ENCODE measurements at regions not wholly inside any gene's neighbourhood (a gene's known extent, or its start where the extent isn't known, plus 50 kb on each side); places are given as distances from the start of the nearest gene placed in this dataset.

DNA sequence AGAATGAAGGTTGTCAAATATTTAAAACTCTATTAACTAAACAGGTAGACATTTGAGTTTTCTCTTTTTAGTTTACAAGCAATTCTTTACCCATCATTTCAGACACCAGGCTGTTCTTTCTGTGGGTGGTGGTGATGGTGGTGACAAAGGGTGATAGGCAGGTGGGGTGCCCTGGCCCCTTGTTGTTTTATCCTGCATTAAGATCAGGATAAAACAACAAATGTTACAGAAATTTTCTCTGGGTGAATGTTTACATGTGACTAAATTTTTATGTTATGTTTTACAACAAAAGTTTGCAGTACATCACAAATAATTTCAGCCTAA lies 85.9 kb upstream of the MDM1 start:
- DNase-seq (ENCODE audit: low spot score), result no peak
- H3K27ac ChIP-seq, result no peak overlapping the region
- CTCF ChIA-PET, result no interaction called here
- POLR2A ChIA-PET (ENCODE audit: low non-redundant PET), result no interaction called here
- TF ChIP-seq, protein P1, sequence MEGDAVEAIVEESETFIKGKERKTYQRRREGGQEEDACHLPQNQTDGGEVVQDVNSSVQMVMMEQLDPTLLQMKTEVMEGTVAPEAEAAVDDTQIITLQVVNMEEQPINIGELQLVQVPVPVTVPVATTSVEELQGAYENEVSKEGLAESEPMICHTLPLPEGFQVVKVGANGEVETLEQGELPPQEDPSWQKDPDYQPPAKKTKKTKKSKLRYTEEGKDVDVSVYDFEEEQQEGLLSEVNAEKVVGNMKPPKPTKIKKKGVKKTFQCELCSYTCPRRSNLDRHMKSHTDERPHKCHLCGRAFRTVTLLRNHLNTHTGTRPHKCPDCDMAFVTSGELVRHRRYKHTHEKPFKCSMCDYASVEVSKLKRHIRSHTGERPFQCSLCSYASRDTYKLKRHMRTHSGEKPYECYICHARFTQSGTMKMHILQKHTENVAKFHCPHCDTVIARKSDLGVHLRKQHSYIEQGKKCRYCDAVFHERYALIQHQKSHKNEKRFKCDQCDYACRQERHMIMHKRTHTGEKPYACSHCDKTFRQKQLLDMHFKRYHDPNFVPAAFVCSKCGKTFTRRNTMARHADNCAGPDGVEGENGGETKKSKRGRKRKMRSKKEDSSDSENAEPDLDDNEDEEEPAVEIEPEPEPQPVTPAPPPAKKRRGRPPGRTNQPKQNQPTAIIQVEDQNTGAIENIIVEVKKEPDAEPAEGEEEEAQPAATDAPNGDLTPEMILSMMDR (conservative IDR thresholded peaks at IDR 0.05; ENCODE audit: low read depth), result no peak

DNA sequence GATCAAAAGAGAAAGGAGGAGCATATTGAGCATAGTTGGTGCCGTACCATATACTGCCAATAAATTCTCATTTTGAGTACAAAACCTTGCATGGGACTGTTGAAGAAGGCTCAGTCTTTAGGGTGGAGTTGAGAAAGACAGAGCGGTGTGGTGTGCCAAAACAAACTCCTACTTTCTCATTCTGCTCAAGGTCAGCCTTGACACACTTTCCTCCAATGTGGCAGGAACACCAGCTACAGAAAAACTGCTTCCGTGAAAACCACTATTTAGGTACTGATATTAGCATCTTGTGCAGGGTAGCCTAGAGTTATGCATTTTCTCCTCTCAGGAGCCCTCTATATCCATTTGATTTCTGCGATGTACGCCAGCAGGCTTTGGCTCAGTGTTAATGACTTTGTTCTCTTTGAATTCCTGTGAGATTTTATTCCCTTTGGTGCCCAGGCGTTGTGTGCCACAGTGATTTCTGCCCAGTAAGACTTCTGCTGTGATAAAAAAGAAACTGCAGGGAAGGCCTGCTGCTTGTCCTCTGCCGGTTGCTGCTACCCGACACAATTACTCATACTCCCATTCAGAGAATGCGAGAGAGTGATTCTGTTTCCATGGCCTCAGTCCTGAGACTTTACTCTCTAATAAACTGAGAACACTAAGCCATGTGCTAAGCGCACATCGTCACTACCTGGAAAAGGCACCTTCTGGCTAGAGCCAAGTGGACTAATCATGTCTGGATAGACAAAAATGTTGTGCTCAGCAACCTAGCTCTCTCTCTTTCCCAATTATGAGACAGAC lies 88.3 kb upstream of the MDM1 start:
- H3K27ac ChIP-seq, result no peak overlapping the region
- CTCF ChIA-PET, result no interaction called here
- POLR2A ChIA-PET (ENCODE audit: low non-redundant PET), result no interaction called here
- TF ChIP-seq, protein P1 (conservative IDR thresholded peaks at IDR 0.05; ENCODE audit: low read depth), result no peak
- no peak for DNase-seq (ENCODE audit: low spot score)

DNA sequence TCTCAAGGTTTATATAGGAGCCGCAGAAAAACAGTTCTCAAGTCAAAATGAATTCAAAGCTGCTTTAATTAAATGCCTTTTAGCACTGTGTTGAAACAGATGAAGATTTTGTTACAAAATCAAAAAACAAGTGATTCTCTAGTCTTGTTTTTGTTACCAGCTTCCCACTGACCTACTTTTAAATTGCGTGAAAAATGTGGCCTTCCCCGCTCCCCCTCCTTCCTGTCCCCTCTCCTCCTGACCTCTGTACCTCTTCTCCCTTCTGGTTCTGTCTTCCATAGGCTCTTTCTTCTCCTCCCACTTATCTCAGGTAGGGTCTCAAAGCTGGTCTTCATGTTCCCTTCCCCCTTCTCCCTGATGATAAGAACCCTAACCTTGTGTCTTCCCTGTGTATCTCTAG lies 90.0 kb upstream of the MDM1 start:
- H3K27ac ChIP-seq, result no peak overlapping the region
- no peak for DNase-seq (ENCODE audit: low spot score)
- POLR2A ChIA-PET (ENCODE audit: low non-redundant PET), result no interaction called here
- CTCF ChIA-PET, result interaction anchor here (0.7 kb wide), 1 partner anchor 9 kb away, joined by 3 read pairs; no protein-coding TSS in a partner anchor
- TF ChIP-seq, protein P1 (conservative IDR thresholded peaks at IDR 0.05; ENCODE audit: low read depth), result no peak

DNA sequence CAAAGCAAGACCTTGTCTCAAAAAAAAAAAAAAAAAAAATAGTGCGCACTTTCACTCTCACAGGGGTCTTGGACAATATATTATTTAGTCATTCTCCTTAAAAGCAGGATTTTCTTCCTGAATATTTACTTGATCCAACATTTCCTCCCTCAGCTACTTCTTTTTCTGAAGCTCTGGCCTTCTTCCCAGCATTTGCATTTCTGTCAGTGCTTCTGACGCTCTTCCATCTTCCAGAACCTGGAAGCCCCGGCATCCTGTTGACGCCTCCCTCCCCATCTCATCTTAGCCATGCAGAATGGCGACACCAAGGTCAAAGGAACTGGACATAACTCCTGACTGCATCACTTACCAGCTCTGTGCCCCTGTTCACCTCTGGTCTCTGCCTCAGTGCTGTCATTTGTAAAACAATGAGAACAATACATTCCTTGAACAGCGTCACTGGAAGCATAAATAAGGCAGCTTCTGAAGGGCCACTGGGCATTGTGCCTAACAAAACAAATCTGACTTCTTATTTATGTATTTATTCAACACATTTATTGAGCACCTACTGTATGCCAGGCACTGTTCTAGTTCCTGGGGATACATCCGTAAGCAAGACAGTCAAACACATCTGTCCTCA lies 90.9 kb upstream of the MDM1 start:
- H3K27ac ChIP-seq, result no peak overlapping the region
- no peak for DNase-seq (ENCODE audit: low spot score)
- ChIA-PET CTCF (no interaction called here), POLR2A (ENCODE audit: low non-redundant PET) (no interaction called here)
- TF ChIP-seq, protein P1 (conservative IDR thresholded peaks at IDR 0.05; ENCODE audit: low read depth), result no peak

DNA sequence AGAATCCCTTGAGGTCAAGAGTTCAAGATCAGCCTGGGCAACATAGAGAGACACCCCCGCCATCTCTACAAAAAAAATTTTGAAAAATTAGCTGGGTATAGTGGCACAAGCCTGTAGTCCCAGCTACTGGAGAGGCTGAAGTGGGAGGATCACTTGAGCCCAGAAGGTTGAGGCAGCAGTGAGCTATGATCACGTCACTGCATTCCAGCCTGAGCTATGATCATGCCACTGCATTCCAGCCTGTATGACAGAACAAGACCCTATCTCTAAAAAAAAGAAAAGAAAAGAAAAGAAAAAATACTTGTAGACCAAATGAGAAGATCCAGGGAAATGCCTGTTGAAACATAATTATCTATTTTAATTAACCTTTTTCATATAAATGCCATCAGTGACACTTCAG lies 93.8 kb upstream of the MDM1 start:
- CTCF ChIA-PET, result no interaction called here
- POLR2A ChIA-PET (ENCODE audit: low non-redundant PET), result no interaction called here
- no peak for DNase-seq (ENCODE audit: low spot score)
- H3K27ac ChIP-seq, result no peak overlapping the region
- TF ChIP-seq, protein P1 (conservative IDR thresholded peaks at IDR 0.05; ENCODE audit: low read depth), result no peak

DNA sequence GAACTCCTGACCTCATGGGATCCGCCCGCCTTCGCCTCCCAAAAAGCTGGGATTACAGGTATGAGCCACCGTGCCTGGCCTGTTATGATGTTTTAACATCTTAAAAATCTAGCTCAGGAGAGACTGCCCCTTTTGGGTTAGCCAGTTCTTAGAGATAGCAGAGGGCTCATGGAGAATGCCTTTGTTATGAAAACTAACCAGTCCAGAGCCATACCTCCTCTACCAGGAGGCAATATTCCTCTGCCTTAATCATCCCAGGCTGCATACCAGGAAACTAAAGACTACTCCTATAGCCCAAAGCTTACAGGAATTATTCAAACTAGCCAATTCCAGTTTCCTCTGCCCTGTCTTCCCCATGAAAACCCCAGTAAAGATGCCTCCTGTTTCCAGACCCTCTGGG lies 96.0 kb upstream of the MDM1 start:
- ChIA-PET POLR2A (ENCODE audit: low non-redundant PET) (no interaction called here), CTCF (no interaction called here)
- TF ChIP-seq, protein P1 (conservative IDR thresholded peaks at IDR 0.05; ENCODE audit: low read depth), result no peak

More for the DNA sequence above, 96.0 kb upstream of the MDM1 start:
- DNase-seq (ENCODE audit: low spot score), result no peak
- no peak overlapping the region for H3K27ac ChIP-seq

All from RWPE1 (cell line).